HCT116 (cell line): ENCODE measurements at regions not wholly inside any gene's neighbourhood (a gene's known extent, or its start where the extent isn't known, plus 50 kb on each side); places are given as distances from the start of the nearest gene placed in this dataset.

Experiments used
- ATAC-seq: fragments of 200-7000 bp; cut with Tn5 transposase; 2 replicates; pipeline ENCODE4 v1.9.1; 2020; ENCODE audit warnings: mild to moderate bottlenecking, moderate library complexity
- BruUV-seq: library from RNA; stranded (reverse); fragments of 400-500 nt; replicated peaks from 2 replicates; lab custom pipeline; 2021; lab: Mats Ljungman, UMichigan
- CTCF ChIA-PET: fragments of 300-600 bp; sonication (Branson Sonifier 250); formaldehyde crosslinking; loops from one replicate; lab custom pipeline; 2021; ENCODE audit warnings: antibody characterized with exemption; lab: Charles Lee
- POLR2A ChIA-PET: fragments of 300-600, 350-600 bp; sonication (Branson Sonifier 250); formaldehyde crosslinking; loops from one replicate; lab custom pipeline; 2021; ENCODE audit warnings: antibody characterized with exemption; lab: Charles Lee
- RAD21 ChIA-PET, 2 experiments: fragments of 300-600 bp; sonication (Branson Sonifier 250); formaldehyde crosslinking; loops; one replicate each; lab custom pipeline; 2023; ENCODE audit warnings: low total read pairs in 2 of 2; ENCODE audit not compliant: uncharacterized antibody in 2 of 2, unreplicated experiment in 2 of 2, low non-redundant PET in 1 of 2; lab: Charles Lee
- DNase-seq: peaks from one replicate; pipeline ENCODE4 v3.0.0-alpha.2; 2010; ENCODE audit warnings: low read depth, low spot score
- H2AFZ ChIP-seq: fragments of 200-600 bp; shearing (Covaris generic), sonication (generic); 2 replicates; pipeline ENCODE4 v1.6.1; 2017; ENCODE audit warnings: low read depth, mixed run types, mixed read lengths, antibody characterized with exemption, low read length; ENCODE audit not compliant: poor library complexity, severe bottlenecking
- H3K27ac ChIP-seq: 2 replicates; pipeline ENCODE4 v1.5.1; 2012; ENCODE audit warnings: low read depth, low read length
- H3K27me3 ChIP-seq: fragments of 200-600 bp; sonication (generic); 2 replicates; pipeline ENCODE4 v1.6.1; 2016; ENCODE audit warnings: mixed run types, low read length, mixed read lengths; ENCODE audit not compliant: insufficient read depth
- H3K36me3 ChIP-seq, 2 experiments: fragments of 200-500 bp in 1 of 2; fragments of 200-600 bp in 1 of 2; sonication (Bioruptor generic) in 1 of 2; sonication (generic) in 1 of 2; 2 replicates each; pipeline versions ENCODE4 v1.5.1 to v1.6.1; 2014 to 2016; ENCODE audit warnings: low read length in 2 of 2, inconsistent platforms in 1 of 2, mixed read lengths in 1 of 2, mixed run types in 1 of 2; ENCODE audit not compliant: insufficient read depth in 2 of 2, control insufficient read depth in 1 of 2
- H3K4me1 ChIP-seq, 2 experiments: fragments of 200-600 bp in 1 of 2; sonication (generic) in 1 of 2; 2 replicates each; pipeline versions ENCODE4 v1.5.1 to v1.6.1; 2012 to 2017; ENCODE audit warnings: low read length in 2 of 2, inconsistent platforms in 1 of 2, mild to moderate bottlenecking in 1 of 2, mixed read lengths in 1 of 2, mixed run types in 1 of 2, moderate library complexity in 1 of 2; ENCODE audit not compliant: insufficient read depth in 2 of 2, control insufficient read depth in 1 of 2
- H3K4me2 ChIP-seq: fragments of 200-600 bp; sonication (generic); 2 replicates; pipeline ENCODE4 v1.6.1; 2017; ENCODE audit warnings: mixed run types, low read length, mixed read lengths
- H3K4me3 ChIP-seq, 2 experiments: fragments of 200-600 bp in 1 of 2; sonication (generic) in 1 of 2; replicated peaks in 1 of 2; 2 replicates each; pipeline ENCODE4 v1.5.1; 2011 to 2016; ENCODE audit warnings: low read length in 2 of 2, control low read depth in 1 of 2, low read depth in 1 of 2, mild to moderate bottlenecking in 1 of 2, mixed read lengths in 1 of 2, mixed run types in 1 of 2
- H3K79me2 ChIP-seq: fragments of 200-600 bp; sonication (generic); 2 replicates; pipeline ENCODE4 v1.6.1; 2017; ENCODE audit warnings: mild to moderate bottlenecking, mixed run types, low read length, moderate library complexity, mixed read lengths; ENCODE audit not compliant: insufficient read depth
- H3K9ac ChIP-seq: fragments of 200-600 bp; sonication (generic); 2 replicates; pipeline ENCODE4 v1.6.1; 2016; ENCODE audit warnings: low read length, mixed read lengths
- H3K9me2 ChIP-seq: fragments of 200-600 bp; sonication (generic), shearing (Covaris generic); 2 replicates; pipeline ENCODE4 v1.6.1; 2017; ENCODE audit warnings: mixed run types, mild to moderate bottlenecking, moderate library complexity; ENCODE audit not compliant: insufficient read depth
- H3K9me3 ChIP-seq, 2 experiments: fragments of 200-500 bp in 1 of 2; fragments of 200-600 bp in 1 of 2; sonication (Bioruptor generic) in 1 of 2; sonication (generic) in 1 of 2; 2 replicates each; pipeline ENCODE4 v1.6.1; 2014 to 2017; ENCODE audit warnings: low read length in 2 of 2, mixed read lengths in 2 of 2, inconsistent platforms in 1 of 2, low read depth in 1 of 2, mild to moderate bottlenecking in 1 of 2, mixed run types in 1 of 2, moderate library complexity in 1 of 2; ENCODE audit not compliant: control insufficient read depth in 1 of 2, insufficient read depth in 1 of 2
- H4K20me1 ChIP-seq: fragments of 200-600 bp; sonication (generic), shearing (Covaris generic); 2 replicates; pipeline ENCODE4 v1.6.1; 2017; ENCODE audit warnings: mixed run types, mild to moderate bottlenecking, moderate library complexity; ENCODE audit not compliant: insufficient read depth
- CBX3 ChIP-seq: IDR thresholded peaks from 2 replicates; pipeline ENCODE4 v1.6.1; 2012; ENCODE audit warnings: low read depth
- CEBPB ChIP-seq: IDR thresholded peaks from 2 replicates; pipeline ENCODE4 v1.6.1; 2012; ENCODE audit warnings: low read depth
- CTCF ChIP-seq, 3 experiments: fragments of 200-600 bp in 1 of 3; sonication (generic) in 1 of 3; IDR thresholded peaks in 2 of 3; conservative IDR thresholded peaks in 1 of 3; 2 replicates each; pipeline ENCODE4 v1.5.1; 2012 to 2017; ENCODE audit warnings: low read depth in 2 of 3, low read length in 2 of 3, antibody characterized with exemption in 1 of 3, borderline replicate concordance in 1 of 3, control low read depth in 1 of 3, mild to moderate bottlenecking in 1 of 3, mixed read lengths in 1 of 3, mixed run types in 1 of 3, moderate library complexity in 1 of 3; ENCODE audit not compliant: insufficient read depth in 1 of 3
- ELF1 ChIP-seq: IDR thresholded peaks from 2 replicates; pipeline ENCODE4 v1.6.1; 2012; ENCODE audit warnings: low read depth, borderline replicate concordance
- EZH2 ChIP-seq: fragments of 200-600 bp; sonication (generic); IDR thresholded peaks from 2 replicates; pipeline ENCODE4 v1.6.1; 2017; ENCODE audit warnings: antibody characterized with exemption, mixed run types
- EZH2phosphoT487 ChIP-seq: fragments of 200-600 bp; IDR thresholded peaks from 2 replicates; pipeline ENCODE4 v1.6.1; 2018; ENCODE audit warnings: antibody characterized with exemption, borderline replicate concordance
- FOSL1 ChIP-seq: IDR thresholded peaks from 2 replicates; pipeline ENCODE4 v1.6.1; 2012; ENCODE audit warnings: low read depth
- POLR2A ChIP-seq: IDR thresholded peaks from 2 replicates; pipeline ENCODE4 v1.7.0; 2011; ENCODE audit warnings: borderline replicate concordance; ENCODE audit not compliant: insufficient read depth, insufficient read length; ENCODE audit errors: extremely low read depth
- POLR2AphosphoS5 ChIP-seq: IDR thresholded peaks from 2 replicates; pipeline ENCODE4 v1.6.1; 2011; ENCODE audit warnings: mild to moderate bottlenecking, low read depth, low read length, moderate library complexity
- RAD21 ChIP-seq: IDR thresholded peaks from 2 replicates; pipeline ENCODE4 v1.6.1; 2012; ENCODE audit warnings: low read depth, mild to moderate bottlenecking
- SIN3A ChIP-seq: IDR thresholded peaks from 2 replicates; pipeline ENCODE4 v1.6.1; 2012; ENCODE audit warnings: low read depth
- SP1 ChIP-seq: IDR thresholded peaks from 2 replicates; pipeline ENCODE4 v1.6.1; 2012; ENCODE audit warnings: low read depth
- SRF ChIP-seq: IDR thresholded peaks from 2 replicates; pipeline ENCODE4 v1.6.1; 2012; ENCODE audit warnings: low read depth
- TCF7L2 ChIP-seq: IDR thresholded peaks from 2 replicates; pipeline ENCODE4 v1.7.0; 2011; ENCODE audit warnings: borderline replicate concordance, inconsistent platforms; ENCODE audit not compliant: insufficient read depth, insufficient read length; ENCODE audit errors: extremely low read depth
- ZBTB33 ChIP-seq: IDR thresholded peaks from 2 replicates; pipeline ENCODE4 v1.6.1; 2011; ENCODE audit warnings: mild to moderate bottlenecking, low read length, moderate library complexity; ENCODE audit not compliant: insufficient replicate concordance; ENCODE audit errors: extremely low read depth
- ZFX ChIP-seq: fragments of 450-650 bp; IDR thresholded peaks from 2 replicates; pipeline ENCODE4 v1.6.1; 2017
- ZNF274 ChIP-seq: fragments of 200-500 bp; sonication (Bioruptor generic); IDR thresholded peaks from 2 replicates; pipeline ENCODE4 v1.6.1; 2014; ENCODE audit warnings: mild to moderate bottlenecking, low read depth, low read length, inconsistent platforms
- intact Hi-C: fragments of 100-400 bp; cut with micrococcal nuclease; formaldehyde crosslinking; loops from 2 replicates; pipeline ENCODE4 v1.10.0; 2022

- Histone ChIP-seq H3K27me3 (no peaks in the 10 kb centered on the region), H3K4me3 (no peak overlapping the region), H3K9me3 (peaks cover 3 to 7% of the 10 kb centered on the region in 2 experiments; a peak in 2 of 4 replicates), H3K27ac (no peak overlapping the region), H3K9me2 (no peaks in the 10 kb centered on the region), H2AFZ (no peak overlapping the region), H3K4me1 (no peaks in the 10 kb centered on the region), H3K9ac (no peak overlapping the region), H3K36me3 (no peaks in the 10 kb centered on the region), H4K20me1 (no peaks in the 10 kb centered on the region; the same call in 1 of the 2 replicates), H3K79me2 (no peaks in the 10 kb centered on the region), H3K4me2 (no peak overlapping the region)
- no TSS peak for BruUV-seq
- POLR2A ChIA-PET, result no interaction called here
- intact Hi-C loops, result no loop called here
- ATAC-seq (no peak), DNase-seq (no peak)
- CTCF ChIA-PET, result no interaction called here
- RAD21 ChIA-PET, result no interaction called here
- no peak for TF ChIP-seq CEBPB
- no peak for TF ChIP-seq TCF7L2
- no peak for TF ChIP-seq RAD21
- no peak for TF ChIP-seq SP1
- no peak for TF ChIP-seq FOSL1
- TF ChIP-seq CBX3, result no peak
- no peak for TF ChIP-seq ZBTB33
- no peak for TF ChIP-seq CTCF (IDR thresholded peaks at IDR 0.05 in 2 of 3, conservative IDR thresholded peaks at IDR 0.05 in 1 of 3; ENCODE audit: borderline replicate concordance in 1 of 3, insufficient read depth in 1 of 3, low read depth in 2 of 3, low read length in 2 of 3)
- TF ChIP-seq SRF, result no peak
- TF ChIP-seq ZFX, result no peak
- TF ChIP-seq EZH2phosphoT487, result no peak
- TF ChIP-seq ELF1, result no peak
- no peak for TF ChIP-seq POLR2A
- TF ChIP-seq SIN3A, result no peak
- TF ChIP-seq POLR2AphosphoS5, result no peak
- no peak for TF ChIP-seq ZNF274
- TF ChIP-seq EZH2, result no peak
Measured at GRCh38 chr18:64202863-64203262, 54.0 kb upstream of the LINC00305 start.
